BLaER1 treated with 17β-estradiol and CSF1 and Interleukin-3, amounts not matched to agents 10 nM and 100 nM (cell line): ENCODE measurements at regions not wholly inside any gene's neighbourhood (a gene's known extent, or its start where the extent isn't known, plus 50 kb on each side); places are given as distances from the start of the nearest gene placed in this dataset.

Experiments used
- H3K27ac ChIP-seq, 11 experiments: shearing (Covaris generic); formaldehyde crosslinking; 2 replicates each; pipeline ENCODE4 v1.8.1; 2022
- H3K27me3 ChIP-seq, 11 experiments: shearing (Covaris generic); formaldehyde crosslinking; 2 replicates each; pipeline ENCODE4 v1.8.1; 2022
- H3K36me3 ChIP-seq, 11 experiments: shearing (Covaris generic); formaldehyde crosslinking; 2 replicates each; pipeline ENCODE4 v1.8.1; 2022
- H3K4me1 ChIP-seq, 10 experiments: shearing (Covaris generic); formaldehyde crosslinking; 2 replicates each; pipeline ENCODE4 v1.8.1; 2022
- H3K4me2 ChIP-seq, 11 experiments: shearing (Covaris generic); formaldehyde crosslinking; 2 replicates each; pipeline ENCODE4 v1.8.1; 2022
- H3K4me3 ChIP-seq, 10 experiments: shearing (Covaris generic); formaldehyde crosslinking; 2 replicates each; pipeline ENCODE4 v1.8.1; 2022
- H3K9ac ChIP-seq, 11 experiments: shearing (Covaris generic); formaldehyde crosslinking; 2 replicates each; pipeline ENCODE4 v1.8.1; 2022
- H3K9me3 ChIP-seq, 11 experiments: shearing (Covaris generic); formaldehyde crosslinking; replicated peaks in 1 of 11; 2 replicates each; pipeline ENCODE4 v1.8.1; 2022
- H4K20me1 ChIP-seq, 11 experiments: shearing (Covaris generic); formaldehyde crosslinking; 2 replicates each; pipeline ENCODE4 v1.8.1; 2022
- Cebpa-rat ChIP-seq, 11 experiments: shearing (Covaris generic); IDR thresholded peaks; 2 replicates each; pipeline ENCODE4 v1.8.1; 2022

GRCh38 chr12:29041621-29042020, 107.5 kb upstream of the FAR2 start:
- H3K4me3 ChIP-seq = no peak overlapping the region
- peak overlapping the region in 1 of 11 experiments; percentile 7; a peak in 1 of 22 replicates for H3K4me2 ChIP-seq
- H3K27ac ChIP-seq = no peak overlapping the region
- no peaks in the 10 kb centered on the region for H3K9me3 ChIP-seq
- H3K27me3 ChIP-seq = no peaks in the 10 kb centered on the region
- no peaks in the 10 kb centered on the region for H3K36me3 ChIP-seq
- H3K4me1 ChIP-seq = peaks cover 0 to 5% (median 0%) of the 10 kb centered on the region in 10 experiments; a peak in 1 of 20 replicates
- no peaks in the 10 kb centered on the region for H4K20me1 ChIP-seq
- no peak overlapping the region for H3K9ac ChIP-seq
- no peak for TF ChIP-seq Cebpa-rat (IDR thresholded peaks at IDR 0.05)

- TF ChIP-seq Cebpa-rat (IDR thresholded peaks at IDR 0.05) = no peak
- no peak overlapping the region for H3K27ac ChIP-seq
- H3K4me3 ChIP-seq = no peak overlapping the region
- no peaks in the 10 kb centered on the region for H3K36me3 ChIP-seq
- peaks cover 0 to 5% (median 0%) of the 10 kb centered on the region in 10 experiments; a peak in 1 of 20 replicates for H3K4me1 ChIP-seq
- no peaks in the 10 kb centered on the region for H3K9me3 ChIP-seq
- no peaks in the 10 kb centered on the region for H4K20me1 ChIP-seq
- no peak overlapping the region for H3K9ac ChIP-seq
- no peaks in the 10 kb centered on the region for H3K27me3 ChIP-seq
- no peak overlapping the region for H3K4me2 ChIP-seq
Measured at GRCh38 chr12:29043069-29043468, 106.0 kb upstream of the FAR2 start.

GRCh38 chr12:29044799-29045198, 104.3 kb upstream of the FAR2 start:
- H3K4me1 ChIP-seq = peaks cover 0 to 5% (median 0%) of the 10 kb centered on the region in 10 experiments; a peak in 1 of 20 replicates
- no peaks in the 10 kb centered on the region for H4K20me1 ChIP-seq
- no peaks in the 10 kb centered on the region for H3K27me3 ChIP-seq
- no peak overlapping the region for H3K27ac ChIP-seq
- no peaks in the 10 kb centered on the region for H3K36me3 ChIP-seq
- no peaks in the 10 kb centered on the region for H3K9me3 ChIP-seq
- no peak overlapping the region for H3K4me2 ChIP-seq
- H3K9ac ChIP-seq = no peak overlapping the region
- no peak overlapping the region for H3K4me3 ChIP-seq
- TF ChIP-seq Cebpa-rat (IDR thresholded peaks at IDR 0.05) = no peak

DNA sequence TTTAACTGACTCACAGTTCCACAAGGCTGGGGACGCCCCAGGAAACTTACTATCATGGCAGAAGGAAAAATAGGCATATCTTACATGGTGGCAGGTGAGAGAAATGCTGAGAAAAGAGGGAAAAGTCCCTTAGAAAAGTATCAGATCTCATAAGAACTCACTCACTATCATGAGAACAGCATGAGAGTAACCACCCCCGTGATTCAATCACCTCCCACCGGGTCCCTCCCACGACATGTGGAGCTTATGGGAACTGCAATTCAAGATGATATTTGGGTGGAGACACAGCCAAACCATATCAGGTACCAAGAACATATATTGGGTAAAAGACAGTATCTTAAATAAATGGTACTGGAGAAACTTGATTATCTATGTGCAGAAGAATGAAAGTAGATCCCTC, 100.3 kb upstream of the FAR2 start:
- Histone ChIP-seq H3K9ac (no peak overlapping the region), H3K4me2 (no peak overlapping the region), H3K27ac (no peak overlapping the region), H3K9me3 (no peaks in the 10 kb centered on the region), H4K20me1 (no peaks in the 10 kb centered on the region), H3K4me1 (peaks cover 0 to 8% (median 0%) of the 10 kb centered on the region in 10 experiments; a peak in 4 of 20 replicates), H3K4me3 (no peak overlapping the region), H3K27me3 (no peaks in the 10 kb centered on the region), H3K36me3 (no peaks in the 10 kb centered on the region)
- TF ChIP-seq Cebpa-rat (IDR thresholded peaks at IDR 0.05) = no peak

GRCh38 chr12:29050503-29050902, 98.6 kb upstream of the FAR2 start:
- TF ChIP-seq Cebpa-rat (IDR thresholded peaks at IDR 0.05) = no peak
- peak overlapping the region in 2 of 11 experiments; percentile 41 to 48; a peak in 3 of 22 replicates for H3K27ac ChIP-seq
- H3K27me3 ChIP-seq = no peaks in the 10 kb centered on the region
- no peaks in the 10 kb centered on the region for H4K20me1 ChIP-seq
- H3K36me3 ChIP-seq = no peaks in the 10 kb centered on the region
- no peaks in the 10 kb centered on the region for H3K9me3 ChIP-seq
- peaks cover 0 to 8% (median 0%) of the 10 kb centered on the region in 10 experiments; a peak in 4 of 20 replicates for H3K4me1 ChIP-seq
- H3K4me3 ChIP-seq = no peak overlapping the region
- no peak overlapping the region for H3K9ac ChIP-seq
- H3K4me2 ChIP-seq = no peak overlapping the region

DNA sequence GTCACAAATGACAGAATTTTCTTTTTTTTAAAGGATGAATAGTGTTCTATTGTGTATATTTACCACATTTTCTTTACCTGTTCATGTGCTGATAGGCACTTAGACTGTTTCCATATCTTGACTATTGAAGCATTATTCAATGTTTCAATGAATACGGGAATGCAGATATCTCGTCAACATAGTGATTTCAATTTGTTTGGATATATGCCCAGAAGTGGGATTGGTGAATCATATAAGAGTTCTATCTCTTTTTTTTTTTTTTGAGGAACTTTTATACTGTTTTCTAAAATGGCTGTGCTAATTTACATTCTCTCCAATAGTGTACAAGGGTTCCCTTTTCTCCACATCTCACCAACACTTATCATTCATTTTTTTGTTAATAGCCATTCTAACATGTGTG, 97.9 kb upstream of the FAR2 start:
- H3K4me3 ChIP-seq = no peak overlapping the region
- H3K36me3 ChIP-seq = no peaks in the 10 kb centered on the region
- H4K20me1 ChIP-seq = no peaks in the 10 kb centered on the region
- no peaks in the 10 kb centered on the region for H3K9me3 ChIP-seq
- no peak overlapping the region for H3K4me2 ChIP-seq
- H3K27me3 ChIP-seq = no peaks in the 10 kb centered on the region
- H3K27ac ChIP-seq = peak overlapping the region in 1 of 11 experiments; percentile 29; a peak in 1 of 22 replicates
- peaks cover 0 to 8% (median 0%) of the 10 kb centered on the region in 10 experiments; a peak in 4 of 20 replicates for H3K4me1 ChIP-seq
- TF ChIP-seq Cebpa-rat (IDR thresholded peaks at IDR 0.05) = no peak
- H3K9ac ChIP-seq = no peak overlapping the region

DNA sequence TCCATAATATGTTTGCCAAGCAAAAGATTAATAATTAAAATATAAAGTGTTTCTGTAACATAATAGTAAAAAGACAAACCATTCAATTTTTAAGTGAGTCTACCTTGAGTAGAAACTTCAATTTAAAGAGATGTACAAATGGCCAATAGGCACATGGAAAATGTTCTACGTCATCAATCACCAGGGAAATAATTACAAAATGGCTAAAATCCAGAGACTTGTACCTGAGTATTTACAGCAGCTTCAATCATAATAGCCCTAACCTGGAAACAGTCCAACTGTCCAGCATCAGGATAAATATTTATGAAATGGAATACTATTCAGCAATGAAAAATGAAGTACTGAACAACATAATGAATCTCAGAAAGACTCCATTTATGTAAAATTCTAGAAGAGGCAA, 95.5 kb upstream of the FAR2 start:
- no peak overlapping the region for H3K27ac ChIP-seq
- H3K36me3 ChIP-seq = no peaks in the 10 kb centered on the region
- no peaks in the 10 kb centered on the region for H3K9me3 ChIP-seq
- no peak overlapping the region for H3K4me2 ChIP-seq
- H3K9ac ChIP-seq = no peak overlapping the region
- H3K4me1 ChIP-seq = peaks cover 0 to 8% (median 0%) of the 10 kb centered on the region in 10 experiments; a peak in 4 of 20 replicates
- TF ChIP-seq Cebpa-rat (IDR thresholded peaks at IDR 0.05) = no peak
- H4K20me1 ChIP-seq = no peaks in the 10 kb centered on the region
- H3K27me3 ChIP-seq = no peaks in the 10 kb centered on the region
- no peak overlapping the region for H3K4me3 ChIP-seq

- H3K9me3 ChIP-seq = no peaks in the 10 kb centered on the region
Measured at GRCh38 chr12:29054858-29055663, 94.0 kb upstream of the FAR2 start.

GRCh38 chr12:29066011-29066588, 83.0 kb upstream of the FAR2 start:
- no peak for TF ChIP-seq Cebpa-rat (IDR thresholded peaks at IDR 0.05)
- Histone ChIP-seq H3K27me3 (no peaks in the 10 kb centered on the region), H3K4me2 (peak overlapping the region in 6 of 11 experiments; percentile 1 to 62 (median 48); a peak in 9 of 22 replicates), H3K9me3 (peaks cover 0 to 8% (median 0%) of the 10 kb centered on the region in 11 experiments; a peak in 1 of 22 replicates), H3K36me3 (no peaks in the 10 kb centered on the region), H3K27ac (peak overlapping the region in 3 of 11 experiments; percentile 8 to 28 (median 24); a peak in 2 of 22 replicates), H3K4me3 (no peak overlapping the region), H3K9ac (no peak overlapping the region), H3K4me1 (peaks cover 0 to 35% (median 12%) of the 10 kb centered on the region in 10 experiments; a peak in 11 of 20 replicates), H4K20me1 (no peaks in the 10 kb centered on the region)

More at GRCh38 chr12:29054858-29055663, 94.0 kb upstream of the FAR2 start:
- peaks cover 0 to 8% (median 0%) of the 10 kb centered on the region in 10 experiments; a peak in 4 of 20 replicates for H3K4me1 ChIP-seq
- no peaks in the 10 kb centered on the region for H4K20me1 ChIP-seq
- no peak for TF ChIP-seq Cebpa-rat (IDR thresholded peaks at IDR 0.05)
- no peak overlapping the region for H3K27ac ChIP-seq
- no peaks in the 10 kb centered on the region for H3K27me3 ChIP-seq
- no peaks in the 10 kb centered on the region for H3K36me3 ChIP-seq
- H3K4me2 ChIP-seq = no peak overlapping the region
- H3K4me3 ChIP-seq = no peak overlapping the region
- H3K9ac ChIP-seq = no peak overlapping the region
